Common myeloid progenitor, CD34-positive (primary cell): ENCODE measurements at regions not wholly inside any gene's neighbourhood (a gene's known extent, or its start where the extent isn't known, plus 50 kb on each side); places are given as distances from the start of the nearest gene placed in this dataset.

Experiments
- CTCF ChIA-PET: fragments of 350-600 bp; sonication (Branson Sonifier 250); formaldehyde crosslinking; loops from one replicate; lab custom pipeline; 2021; ENCODE audit warnings: antibody characterized with exemption; lab: Charles Lee
- POLR2A ChIA-PET: fragments of 350-600 bp; sonication (Branson Sonifier 250); formaldehyde crosslinking; loops from one replicate; lab custom pipeline; 2021; ENCODE audit warnings: antibody characterized with exemption; lab: Charles Lee
- DNase-seq, 3 donors: peaks; one replicate each; pipeline versions ENCODE4 v3.0.0 to v3.0.0-alpha.2; 2013
- H3K27ac ChIP-seq, 2 experiments: 1 replicate in 1 of 2; 2 replicates in 1 of 2; pipeline ENCODE4 v1.7.0; 2013; ENCODE audit warnings: inconsistent platforms in 2 of 2, low read length in 2 of 2, mild to moderate bottlenecking in 2 of 2, low read depth in 1 of 2, moderate library complexity in 1 of 2; ENCODE audit not compliant: severe bottlenecking in 2 of 2, insufficient read depth in 1 of 2, poor library complexity in 1 of 2
- H3K27me3 ChIP-seq, 5 experiments: replicated peaks in 2 of 5; 1 replicate in 3 of 5; 2 replicates in 2 of 5; pipeline versions ENCODE4 v1.6.1 to v1.7.0; 2013; ENCODE audit warnings: low read length in 4 of 5, mild to moderate bottlenecking in 2 of 5, moderate library complexity in 2 of 5, inconsistent platforms in 1 of 5; ENCODE audit not compliant: insufficient read depth in 5 of 5, control insufficient read depth in 4 of 5
- H3K36me3 ChIP-seq, 4 experiments: 1 replicate in 2 of 4; 2 replicates in 2 of 4; pipeline versions ENCODE4 v1.6.1 to v1.7.0; 2013; ENCODE audit warnings: low read length in 3 of 4, control low read depth in 1 of 4, mild to moderate bottlenecking in 1 of 4; ENCODE audit not compliant: control insufficient read depth in 4 of 4, insufficient read depth in 4 of 4
- H3K4me1 ChIP-seq, 4 experiments: 1 replicate in 3 of 4; 2 replicates in 1 of 4; pipeline versions ENCODE4 v1.6.1 to v1.7.1; 2013; ENCODE audit warnings: low read length in 3 of 4, mild to moderate bottlenecking in 3 of 4, control low read depth in 1 of 4, inconsistent platforms in 1 of 4, moderate library complexity in 1 of 4; ENCODE audit not compliant: control insufficient read depth in 4 of 4, insufficient read depth in 4 of 4; ENCODE audit errors: control extremely low read depth in 1 of 4
- H3K4me3 ChIP-seq, 7 experiments: 1 replicate in 4 of 7; 2 replicates in 3 of 7; pipeline versions ENCODE4 v1.5.1 to v1.7.0; 2013; ENCODE audit warnings: mild to moderate bottlenecking in 7 of 7, low read length in 6 of 7, moderate library complexity in 6 of 7, inconsistent platforms in 2 of 7, low read depth in 2 of 7, control low read depth in 1 of 7; ENCODE audit not compliant: insufficient read depth in 4 of 7, control insufficient read depth in 1 of 7; ENCODE audit errors: extremely low read depth in 1 of 7
- H3K9me3 ChIP-seq, 5 experiments: 1 replicate in 4 of 5; 2 replicates in 1 of 5; pipeline versions ENCODE4 v1.6.1 to v1.7.1; 2013; ENCODE audit warnings: low read length in 4 of 5, mild to moderate bottlenecking in 2 of 5, inconsistent platforms in 1 of 5, low read depth in 1 of 5, moderate library complexity in 1 of 5; ENCODE audit not compliant: control insufficient read depth in 4 of 5, insufficient read depth in 2 of 5; ENCODE audit errors: control extremely low read depth in 1 of 5
- WGBS: methylation state at CpG from one replicate; pipeline ENCODE4 v1.1.5; 2013; ENCODE audit not compliant: insufficient coverage; 5-methylcytosine and 5-hydroxymethylcytosine counted together

DNA sequence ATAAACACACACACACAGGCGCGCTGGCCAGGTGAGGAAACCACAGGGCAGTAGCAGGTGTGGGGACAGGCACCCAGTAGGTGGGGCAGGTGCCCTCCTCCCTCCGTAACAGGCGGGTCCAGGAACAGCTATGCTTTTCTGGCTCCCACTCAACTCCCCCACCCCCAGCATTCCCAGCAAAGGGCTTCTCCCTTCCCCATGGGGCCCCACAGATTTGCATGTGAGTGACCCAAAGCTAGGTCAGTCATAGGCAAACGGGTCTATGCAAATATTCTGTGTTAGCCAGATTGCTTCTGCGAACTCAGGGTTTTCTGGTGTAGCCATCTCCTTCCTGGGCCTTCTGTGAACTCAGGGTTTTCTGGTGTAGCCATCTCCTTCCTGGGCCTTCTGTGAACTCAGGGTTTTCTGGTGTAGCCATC is 114.2 kb downstream of the SIK1 start:
- CTCF ChIA-PET: interaction anchor here (1.8 kb wide), 1 partner anchor 10 kb away, joined by 5 read pairs; no protein-coding TSS in a partner anchor
- Histone ChIP-seq H3K36me3 (no peaks in the 10 kb centered on the region), H3K27me3 (peaks cover 0 to 2% (median 0%) of the 10 kb centered on the region in 5 experiments), H3K27ac (no peak overlapping the region), H3K4me3 (no peak overlapping the region), H3K9me3 (peaks cover 0 to 3% (median 0%) of the 10 kb centered on the region in 5 experiments), H3K4me1 (peaks cover 0 to 9% (median 5%) of the 10 kb centered on the region in 4 experiments)
- no peak for DNase-seq
- WGBS: 93% methylated on average over 4 of the region's 6 CpGs
- POLR2A ChIA-PET: no interaction called here

DNA sequence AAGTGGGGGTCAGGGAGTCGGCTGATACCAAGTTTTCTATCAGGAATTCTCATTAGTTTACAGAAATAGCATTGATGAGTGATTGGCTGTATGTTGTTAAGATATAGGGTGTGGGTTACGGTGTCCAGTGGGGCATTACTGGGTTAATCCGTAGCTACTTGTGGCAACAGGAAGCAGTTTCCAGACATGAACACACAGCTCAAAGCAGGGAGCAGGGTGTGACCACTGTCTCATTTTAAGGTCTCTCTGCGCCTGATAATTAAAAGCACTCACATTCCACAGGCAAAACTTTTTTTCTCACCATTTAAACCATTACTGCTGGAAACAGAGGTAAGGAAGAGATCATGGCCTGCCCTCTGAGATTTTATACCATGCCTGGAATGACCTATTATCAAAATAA is 114.9 kb downstream of the SIK1 start:
- DNase-seq: no peak
- POLR2A ChIA-PET: no interaction called here
- Histone ChIP-seq H3K4me1 (peaks cover 0 to 9% (median 5%) of the 10 kb centered on the region in 4 experiments), H3K27ac (no peak overlapping the region), H3K36me3 (no peaks in the 10 kb centered on the region), H3K9me3 (no peaks in the 10 kb centered on the region), H3K4me3 (no peak overlapping the region), H3K27me3 (peaks cover 0 to 2% (median 0%) of the 10 kb centered on the region in 5 experiments)
- CTCF ChIA-PET: interaction anchor here (1.8 kb wide), 1 partner anchor 9 kb away, joined by 5 read pairs; no protein-coding TSS in a partner anchor
- WGBS: 67% methylated on average over 3 of the region's 4 CpGs

DNA sequence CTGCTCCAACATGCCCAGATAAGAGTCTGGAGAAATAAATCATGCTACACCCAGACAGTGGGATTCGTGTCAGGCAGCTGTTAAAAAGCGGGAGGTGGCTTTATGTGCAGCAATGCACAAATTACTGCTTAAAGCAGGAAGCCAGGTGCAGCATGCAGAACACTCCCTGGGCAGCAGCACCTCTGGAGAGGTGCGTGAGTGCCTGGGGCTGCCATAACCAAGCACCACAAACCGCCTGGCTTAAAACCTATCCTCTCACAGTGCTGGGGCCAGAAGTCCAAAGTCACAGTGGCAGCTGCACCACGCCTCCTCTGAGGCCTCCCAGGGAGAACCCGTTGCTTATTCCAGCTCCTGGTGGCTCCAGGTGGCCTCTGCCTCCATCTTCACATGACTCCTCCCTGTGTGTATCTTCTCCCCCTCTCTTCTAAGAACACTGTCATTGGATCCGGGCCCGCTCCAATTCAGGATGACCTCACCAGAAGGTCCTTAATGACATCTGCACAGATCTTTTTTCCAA is 115.6 kb downstream of the SIK1 start:
- no peak for DNase-seq
- H3K27me3 ChIP-seq: peaks cover 0 to 2% (median 0%) of the 10 kb centered on the region in 5 experiments
- no peaks in the 10 kb centered on the region for H3K9me3 ChIP-seq
- POLR2A ChIA-PET: no interaction called here
- peaks cover 0 to 9% (median 5%) of the 10 kb centered on the region in 4 experiments for H3K4me1 ChIP-seq
- CTCF ChIA-PET: interaction anchor here (1.8 kb wide), 1 partner anchor 8 kb away, joined by 5 read pairs; no protein-coding TSS in a partner anchor
- H3K4me3 ChIP-seq: no peak overlapping the region
- no peaks in the 10 kb centered on the region for H3K36me3 ChIP-seq
- H3K27ac ChIP-seq: no peak overlapping the region
- WGBS: 94% methylated on average over 6 of the region's 8 CpGs

DNA sequence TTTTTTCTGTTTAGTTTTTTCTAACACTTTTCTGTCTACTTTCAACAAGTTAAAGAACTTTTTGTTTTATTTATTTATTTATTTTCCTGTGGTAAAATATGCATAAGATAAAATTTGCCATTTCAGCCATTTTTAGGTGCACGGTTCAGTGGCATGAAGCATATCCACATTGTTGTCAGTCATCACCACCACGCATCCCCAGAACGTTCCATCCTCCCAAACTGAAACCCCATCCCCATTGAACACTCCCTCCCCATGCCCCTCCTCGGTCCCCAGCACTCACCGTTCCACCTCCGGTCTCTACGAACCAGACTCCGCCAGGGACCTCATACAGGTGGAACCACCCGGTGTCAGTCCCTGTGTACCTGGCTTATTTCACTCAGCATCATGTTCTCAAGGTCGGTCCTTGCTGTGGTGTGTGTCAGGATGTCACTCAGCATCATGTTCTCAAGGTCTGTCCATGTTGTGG is 118.1 kb downstream of the SIK1 start:
- WGBS: 82% methylated on average over 10 of the region's 10 CpGs
- Histone ChIP-seq H3K27ac (no peak overlapping the region), H3K4me1 (no peaks in the 10 kb centered on the region), H3K36me3 (no peaks in the 10 kb centered on the region), H3K4me3 (no peak overlapping the region), H3K27me3 (peaks cover 0 to 2% (median 0%) of the 10 kb centered on the region in 5 experiments), H3K9me3 (no peaks in the 10 kb centered on the region)
- ChIA-PET CTCF (interaction anchor here (0.9 kb wide), 1 partner anchor 9 kb away, joined by 3 read pairs; no protein-coding TSS in a partner anchor), POLR2A (no interaction called here)
- no peak for DNase-seq

DNA sequence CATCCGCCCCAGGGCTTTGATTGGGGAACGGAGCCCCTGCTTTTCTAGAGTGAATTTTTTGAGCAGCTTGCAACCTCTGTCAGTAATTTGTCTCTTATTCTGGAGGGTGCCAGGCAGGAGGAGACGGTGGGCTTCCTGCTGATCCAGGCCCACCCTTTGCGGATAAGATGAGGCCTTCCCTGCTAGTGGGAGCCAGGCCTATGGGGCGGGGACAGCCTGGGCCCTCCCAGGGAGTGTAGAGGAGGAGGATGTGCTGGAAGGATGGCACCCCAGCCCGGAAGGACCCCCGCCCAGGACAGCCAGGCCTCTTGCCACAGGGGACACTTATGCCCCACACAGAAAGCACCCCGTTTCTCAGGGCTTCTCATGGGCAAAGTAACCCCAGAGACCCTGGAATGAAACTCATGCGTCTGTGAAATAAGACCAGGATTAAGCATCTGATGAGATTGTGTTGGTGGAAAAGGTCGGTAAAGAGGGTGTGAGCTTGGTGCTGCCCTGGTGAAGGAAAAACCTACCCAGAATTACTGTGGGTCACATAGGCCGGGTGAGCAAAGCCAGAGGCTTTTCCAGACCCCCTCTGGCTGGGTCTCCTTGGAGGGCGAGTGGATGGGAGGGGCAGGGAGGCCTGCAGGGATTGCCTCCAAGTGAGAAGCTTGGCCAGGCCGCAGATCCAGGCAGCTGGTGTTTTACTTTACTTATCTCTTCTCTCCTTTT is 118.7 kb downstream of the SIK1 start:
- H3K9me3 ChIP-seq: no peaks in the 10 kb centered on the region
- no peak overlapping the region for H3K27ac ChIP-seq
- WGBS: 98% methylated on average over 13 of the region's 13 CpGs

DNA sequence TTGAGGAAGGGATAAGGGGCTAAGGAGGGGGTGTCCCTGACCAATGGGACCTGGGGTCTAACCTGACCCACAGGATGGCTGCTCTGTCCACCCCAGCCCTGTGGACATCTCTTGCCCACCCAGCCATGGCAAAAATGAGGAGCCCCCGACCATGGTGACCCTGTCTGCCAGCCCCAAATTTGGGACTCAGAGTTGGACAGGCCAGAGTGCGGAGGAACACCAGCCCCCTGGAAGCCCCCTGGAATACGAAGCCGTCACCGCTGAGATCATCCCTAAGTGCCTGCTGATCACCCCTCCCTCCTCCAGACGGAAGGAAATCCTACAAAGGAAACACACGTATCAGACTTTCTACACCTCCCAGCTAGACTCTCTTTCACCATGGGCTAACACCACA is 119.3 kb downstream of the SIK1 start:
- no peaks in the 10 kb centered on the region for H3K36me3 ChIP-seq
- DNase-seq: no peak
- ChIA-PET CTCF (no interaction called here), POLR2A (no interaction called here)
- H3K9me3 ChIP-seq: no peaks in the 10 kb centered on the region
- H3K27ac ChIP-seq: no peak overlapping the region
- peaks cover 0 to 3% (median 0%) of the 10 kb centered on the region in 5 experiments for H3K27me3 ChIP-seq
- H3K4me1 ChIP-seq: no peaks in the 10 kb centered on the region
- WGBS: 71% methylated on average over 6 of the region's 7 CpGs
- H3K4me3 ChIP-seq: no peak overlapping the region

More for the DNA sequence above, 118.7 kb downstream of the SIK1 start:
- H3K27me3 ChIP-seq: peaks cover 0 to 2% (median 0%) of the 10 kb centered on the region in 5 experiments
- ChIA-PET POLR2A (no interaction called here), CTCF (interaction anchor here (0.9 kb wide), 1 partner anchor 8 kb away, joined by 3 read pairs; no protein-coding TSS in a partner anchor)
- H3K36me3 ChIP-seq: no peaks in the 10 kb centered on the region
- H3K4me3 ChIP-seq: no peak overlapping the region
- no peak for DNase-seq
- H3K4me1 ChIP-seq: no peaks in the 10 kb centered on the region
